HepG2 (cell line): ENCODE measurements at regions not wholly inside any gene's neighbourhood (a gene's known extent, or its start where the extent isn't known, plus 50 kb on each side); places are given as distances from the start of the nearest gene placed in this dataset.
"Not testable (repeated sequence)": the region's sequence is repeated elsewhere in the genome, so short reads cannot be mapped to it uniquely, and the experiment has no call there.

ENCODE experiments used
- ATAC-seq: fragments of 200-7000 bp; cut with Tn5 transposase; 3 replicates; pipeline ENCODE4 v1.9.1; 2020; ENCODE audit warnings: mild to moderate bottlenecking, moderate library complexity
- BruUV-seq: library from RNA; stranded (reverse); fragments of 400-500 nt; replicated peaks from 2 replicates; lab custom pipeline; 2021; lab: Mats Ljungman, UMichigan
- CTCF ChIA-PET: fragments of 300-600 bp; formaldehyde crosslinking; extraction: SDS; loops from one replicate; lab custom pipeline; 2021; ENCODE audit warnings: low total read pairs, inconsistent platforms, low intra/inter-chr PET ratio; lab: Yijun Ruan, JAX
- POLR2A ChIA-PET: fragments of 350-600 bp; sonication (Branson Sonifier 250); formaldehyde crosslinking; loops from one replicate; lab custom pipeline; 2020; ENCODE audit warnings: antibody characterized with exemption, inconsistent platforms; lab: Yijun Ruan, JAX
- DNase-seq: peaks from one replicate; pipeline ENCODE4 v3.0.0-alpha.2; 2015; ENCODE audit warnings: low spot score
- FAIRE-seq: peaks from 3 replicates; lab custom pipeline; 2011; peaks lifted over from hg19 to GRCh38; lab: Jason Lieb, UNC
- H2AFZ ChIP-seq: one replicate; pipeline ENCODE4 v1.6.1; 2011; ENCODE audit warnings: low read length, inconsistent platforms
- H3K27ac ChIP-seq: fragments of 300-600 bp; 3 replicates; pipeline ENCODE4 v1.8.0; 2011; ENCODE audit warnings: mixed run types, mild to moderate bottlenecking, mixed read lengths, low read length, inconsistent platforms; ENCODE audit not compliant: insufficient read depth; ENCODE audit errors: extremely low read length
- H3K27me3 ChIP-seq, 2 experiments: fragments of 200-600 bp in 1 of 2; 2 replicates in 1 of 2; 3 replicates in 1 of 2; pipeline versions ENCODE4 v1.6.0 to v1.8.0; 2011; ENCODE audit warnings: low read length in 2 of 2, mild to moderate bottlenecking in 2 of 2, moderate library complexity in 2 of 2, inconsistent platforms in 1 of 2; ENCODE audit not compliant: insufficient read depth in 2 of 2, control insufficient read depth in 1 of 2
- H3K36me3 ChIP-seq, 2 experiments: fragments of 200-600 bp in 1 of 2; replicated peaks in 1 of 2; 2 replicates in 1 of 2; 3 replicates in 1 of 2; pipeline versions ENCODE4 v1.5.1 to v1.8.0; 2011; ENCODE audit warnings: low read length in 2 of 2, inconsistent platforms in 1 of 2; ENCODE audit not compliant: insufficient read depth in 2 of 2, control insufficient read depth in 1 of 2
- H3K4me1 ChIP-seq: 2 replicates; pipeline ENCODE4 v1.5.1; 2012; ENCODE audit warnings: low read length, inconsistent platforms; ENCODE audit not compliant: insufficient read depth
- H3K4me2 ChIP-seq: 2 replicates; pipeline ENCODE4 v1.6.0; 2011; ENCODE audit warnings: low read depth, low read length, inconsistent platforms
- H3K4me3 ChIP-seq, 3 experiments: fragments of 200-600 bp in 1 of 3; sonication (generic), shearing (Covaris generic) in 1 of 3; replicated peaks in 1 of 3; 2 replicates each; pipeline ENCODE4 v1.5.1; 2011 to 2016; ENCODE audit warnings: low read length in 3 of 3, inconsistent platforms in 2 of 3, low read depth in 2 of 3, mild to moderate bottlenecking in 2 of 3, control low read depth in 1 of 3, mixed read lengths in 1 of 3; ENCODE audit not compliant: insufficient read depth in 1 of 3
- H3K79me2 ChIP-seq: one replicate; pipeline ENCODE4 v1.6.1; 2011; ENCODE audit warnings: low read length, inconsistent platforms; ENCODE audit not compliant: insufficient read depth
- H3K9ac ChIP-seq: 2 replicates; pipeline ENCODE4 v1.6.0; 2011; ENCODE audit warnings: mild to moderate bottlenecking, low read depth, low read length, inconsistent platforms; ENCODE audit not compliant: insufficient read depth
- H3K9me3 ChIP-seq: 2 replicates; pipeline ENCODE4 v1.5.1; 2012; ENCODE audit warnings: mild to moderate bottlenecking, low read length
- H4K20me1 ChIP-seq: 2 replicates; pipeline ENCODE4 v1.6.0; 2011; ENCODE audit warnings: inconsistent platforms, mild to moderate bottlenecking, low read length, moderate library complexity; ENCODE audit not compliant: insufficient read depth
- GTF3A ChIP-seq: sonication (generic); formaldehyde crosslinking; conservative IDR thresholded peaks from 2 replicates; pipeline ENCODE4 v1.4.0; 2020; ENCODE audit warnings: mild to moderate bottlenecking, missing genetic modification reagents
- WGBS: methylation state at CpG from one replicate; pipeline ENCODE4 v1.1.6; 2017; ENCODE audit warnings: low lambda C conversion rate; 5-methylcytosine and 5-hydroxymethylcytosine counted together
- in situ Hi-C: cut with HindIII; loops from 2 replicates; pipeline ENCODE4 v1.10.0; 2017; ENCODE audit warnings: low pct_unique_long_range_greater_than_20kb; ENCODE audit not compliant: extremely low pct_ligation_motif_present
- intact Hi-C: fragments of 100-400 bp; cut with micrococcal nuclease; formaldehyde crosslinking; loops from one replicate; pipeline ENCODE4 v1.10.0; 2022; ENCODE audit not compliant: unreplicated experiment
- TF ChIP-seq, protein P1 (sequence below): sonication (generic); formaldehyde crosslinking; IDR thresholded peaks from 2 replicates; pipeline ENCODE4 v1.5.1; 2020; ENCODE audit warnings: missing genetic modification reagents, mild to moderate bottlenecking, borderline replicate concordance
- TF ChIP-seq, protein P2 (sequence below): sonication (generic); formaldehyde crosslinking; IDR thresholded peaks from 2 replicates; pipeline ENCODE4 v1.5.0; 2020; ENCODE audit warnings: mild to moderate bottlenecking, missing genetic modification reagents, moderate library complexity

DNA sequence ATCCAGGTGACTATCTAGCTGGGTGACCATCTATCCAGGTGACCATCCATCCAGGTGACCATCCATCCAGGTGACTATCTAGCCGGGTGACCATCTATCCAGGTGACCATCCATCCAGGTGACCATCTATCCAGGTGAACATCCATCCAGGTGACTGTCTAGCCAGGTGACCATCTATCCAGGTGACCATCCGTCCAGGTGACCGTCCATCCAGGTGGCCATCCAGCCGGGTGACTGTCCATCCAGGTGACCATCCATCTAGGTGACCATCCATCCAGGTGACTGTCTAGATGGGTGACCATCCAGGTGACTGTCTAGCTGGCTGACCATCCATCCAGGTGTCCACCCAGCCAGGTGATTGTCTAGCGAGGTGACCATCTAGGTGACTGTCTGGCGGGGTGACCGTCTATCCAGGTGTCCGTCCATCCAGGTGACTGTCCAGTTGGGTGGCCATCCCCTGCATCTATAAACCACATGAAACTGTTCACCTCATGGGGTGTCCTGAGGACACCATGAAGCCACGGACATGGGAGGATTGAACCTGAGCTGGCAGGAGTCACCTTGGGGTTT, 305.3 kb downstream of the NDUFA10 start (continued):
- TF ChIP-seq, protein P1, sequence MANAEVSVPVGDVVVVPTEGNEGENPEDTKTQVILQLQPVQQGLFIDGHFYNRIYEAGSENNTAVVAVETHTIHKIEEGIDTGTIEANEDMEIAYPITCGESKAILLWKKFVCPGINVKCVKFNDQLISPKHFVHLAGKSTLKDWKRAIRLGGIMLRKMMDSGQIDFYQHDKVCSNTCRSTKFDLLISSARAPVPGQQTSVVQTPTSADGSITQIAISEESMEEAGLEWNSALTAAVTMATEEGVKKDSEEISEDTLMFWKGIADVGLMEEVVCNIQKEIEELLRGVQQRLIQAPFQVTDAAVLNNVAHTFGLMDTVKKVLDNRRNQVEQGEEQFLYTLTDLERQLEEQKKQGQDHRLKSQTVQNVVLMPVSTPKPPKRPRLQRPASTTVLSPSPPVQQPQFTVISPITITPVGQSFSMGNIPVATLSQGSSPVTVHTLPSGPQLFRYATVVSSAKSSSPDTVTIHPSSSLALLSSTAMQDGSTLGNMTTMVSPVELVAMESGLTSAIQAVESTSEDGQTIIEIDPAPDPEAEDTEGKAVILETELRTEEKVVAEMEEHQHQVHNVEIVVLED = no peak
- TF ChIP-seq, all 625 proteins: peak for 0

DNA sequence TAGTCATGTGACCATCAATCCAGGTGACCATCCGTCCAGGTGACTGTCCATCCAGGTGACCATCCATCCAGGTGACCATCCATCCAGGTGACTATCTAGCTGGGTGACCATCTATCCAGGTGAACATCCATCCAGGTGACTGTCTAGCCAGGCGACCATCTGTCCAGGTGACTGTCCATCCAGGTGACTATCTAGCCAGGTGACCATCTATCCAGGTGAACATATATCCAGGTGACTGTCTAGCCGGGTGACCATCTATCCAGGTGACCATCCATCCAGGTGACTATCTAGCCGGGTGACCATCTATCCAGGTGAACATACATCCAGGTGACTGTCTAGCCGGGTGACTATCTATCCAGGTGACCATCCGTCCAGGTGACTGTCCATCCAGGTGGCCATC, 306.2 kb downstream of the NDUFA10 start:
- 19% methylated on average over 5 of the region's 6 CpGs for WGBS
- FAIRE-seq, CTCF ChIA-PET, H2AFZ ChIP-seq, H3K9me3 ChIP-seq, H3K4me1 ChIP-seq, H3K79me2 ChIP-seq, H3K27ac ChIP-seq, H4K20me1 ChIP-seq, DNase-seq, H3K4me2 ChIP-seq, in situ Hi-C loops, ATAC-seq, intact Hi-C loops, H3K4me3 ChIP-seq, POLR2A ChIA-PET, BruUV-seq, H3K36me3 ChIP-seq, H3K9ac ChIP-seq: not testable (repeated sequence)
- peaks cover 6 to 69% of the 10 kb centered on the region in 2 experiments for H3K27me3 ChIP-seq

DNA sequence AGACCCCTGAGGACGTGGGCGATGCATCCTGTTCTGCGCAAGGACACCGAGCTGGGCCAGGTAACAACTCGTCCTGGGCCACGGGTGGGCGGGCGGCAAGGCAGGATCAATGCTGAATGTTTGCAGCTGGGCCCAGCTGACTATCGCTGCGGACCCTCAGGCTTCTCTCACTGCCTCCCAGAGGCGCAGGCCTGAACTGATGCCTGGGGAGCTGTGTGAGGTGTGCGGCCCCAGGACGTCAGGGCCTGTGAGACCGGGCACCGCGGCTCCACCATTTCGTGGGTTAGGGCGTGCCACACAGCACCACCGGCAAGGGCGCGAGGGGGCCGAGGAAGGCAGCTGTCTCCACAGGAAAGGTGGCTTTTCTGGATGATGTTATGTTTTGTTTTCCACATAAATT, 307.4 kb downstream of the NDUFA10 start:
- Histone ChIP-seq H3K4me1 (no peaks in the 10 kb centered on the region), H3K79me2 (no peaks in the 10 kb centered on the region), H3K9me3 (peaks cover 5% of the 10 kb centered on the region), H3K27me3 (peaks cover 7 to 68% of the 10 kb centered on the region in 2 experiments), H3K27ac (no peak overlapping the region), H3K4me2 (no peak overlapping the region), H2AFZ (no peak overlapping the region), H3K4me3 (no peak overlapping the region), H3K36me3 (no peaks in the 10 kb centered on the region), H4K20me1 (no peaks in the 10 kb centered on the region), H3K9ac (no peak overlapping the region)
- ChIA-PET POLR2A (no interaction called here), CTCF (no interaction called here)
- TF ChIP-seq, protein P2, sequence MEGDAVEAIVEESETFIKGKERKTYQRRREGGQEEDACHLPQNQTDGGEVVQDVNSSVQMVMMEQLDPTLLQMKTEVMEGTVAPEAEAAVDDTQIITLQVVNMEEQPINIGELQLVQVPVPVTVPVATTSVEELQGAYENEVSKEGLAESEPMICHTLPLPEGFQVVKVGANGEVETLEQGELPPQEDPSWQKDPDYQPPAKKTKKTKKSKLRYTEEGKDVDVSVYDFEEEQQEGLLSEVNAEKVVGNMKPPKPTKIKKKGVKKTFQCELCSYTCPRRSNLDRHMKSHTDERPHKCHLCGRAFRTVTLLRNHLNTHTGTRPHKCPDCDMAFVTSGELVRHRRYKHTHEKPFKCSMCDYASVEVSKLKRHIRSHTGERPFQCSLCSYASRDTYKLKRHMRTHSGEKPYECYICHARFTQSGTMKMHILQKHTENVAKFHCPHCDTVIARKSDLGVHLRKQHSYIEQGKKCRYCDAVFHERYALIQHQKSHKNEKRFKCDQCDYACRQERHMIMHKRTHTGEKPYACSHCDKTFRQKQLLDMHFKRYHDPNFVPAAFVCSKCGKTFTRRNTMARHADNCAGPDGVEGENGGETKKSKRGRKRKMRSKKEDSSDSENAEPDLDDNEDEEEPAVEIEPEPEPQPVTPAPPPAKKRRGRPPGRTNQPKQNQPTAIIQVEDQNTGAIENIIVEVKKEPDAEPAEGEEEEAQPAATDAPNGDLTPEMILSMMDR (CRISPR knock-in tag) = 0 out of 2 replicates have a peak, but pooled peaks have one; percentile 11
- no peak for TF ChIP-seq GTF3A
- in situ Hi-C loops = no loop called here
- ATAC-seq (peak; percentile 45; the same call in 2 of the 3 replicates), FAIRE-seq (no peak), DNase-seq (no peak)
- intact Hi-C loops = no loop called here
- no TSS peak for BruUV-seq
- WGBS = 68% methylated on average over 17 of the region's 22 CpGs
